ENCODE measurements at regions not wholly inside any gene's neighbourhood (a gene's known extent, or its start where the extent isn't known, plus 50 kb on each side); places are given as distances from the start of the nearest gene placed in this dataset.

DNA sequence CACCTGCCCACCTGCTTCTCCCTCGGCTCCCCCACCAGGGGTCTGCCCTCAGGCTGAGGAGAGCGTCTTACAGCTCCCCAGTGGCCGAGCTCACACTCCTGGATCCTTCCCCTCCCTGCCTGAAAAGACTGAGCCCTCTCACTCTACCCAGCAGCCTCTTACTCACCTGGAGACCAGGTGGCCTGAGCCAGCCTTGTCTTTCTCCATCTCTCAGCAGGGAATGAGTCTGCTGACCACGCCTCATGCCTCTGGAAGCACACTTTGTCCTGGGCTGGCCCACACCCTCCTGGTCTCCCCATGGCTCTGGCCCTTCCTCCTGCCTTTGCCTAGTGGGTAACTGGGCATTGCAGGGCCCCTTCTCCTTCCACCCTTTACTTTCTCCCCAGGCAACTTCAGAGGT is 177.2 kb downstream of the ENGASE start:
- no peak for TF ChIP-seq POLR2A (IDR thresholded peaks at IDR 0.05)
- TF ChIP-seq CTCF (IDR thresholded peaks at IDR 0.05): no peak
